Hematopoietic multipotent progenitor cell treated with erythropoietin and hydrocortisone succinate and interleukin-3 and kit ligand, for 6 days (in vitro differentiated cells): ENCODE measurements at regions not wholly inside any gene's neighbourhood (a gene's known extent, or its start where the extent isn't known, plus 50 kb on each side); places are given as distances from the start of the nearest gene placed in this dataset.
"Not testable (repeated sequence)": the region's sequence is repeated elsewhere in the genome, so short reads cannot be mapped to it uniquely, and the experiment has no call there.

Source experiments
- DNase-seq: peaks from one replicate; pipeline ENCODE4 v3.0.0-alpha.2; 2015

DNA sequence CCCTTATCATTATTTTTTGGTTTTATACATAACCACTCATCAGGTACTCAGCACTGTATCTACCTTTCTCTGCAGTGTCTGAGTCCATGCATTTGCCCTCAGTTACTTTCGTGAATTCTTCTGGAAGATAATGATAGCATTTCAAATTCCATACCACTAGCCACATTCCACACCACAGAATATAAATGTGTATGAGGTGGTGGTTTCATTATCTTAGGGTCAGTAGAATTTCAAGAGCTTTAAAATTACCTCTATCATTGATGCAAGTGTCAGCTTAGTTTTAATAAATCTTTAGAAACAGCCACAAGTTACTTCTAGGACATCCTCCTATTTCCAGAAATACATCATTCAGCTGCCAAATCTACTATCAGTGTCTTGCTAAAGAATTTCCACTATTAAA lies 1578.3 kb downstream of the OLFM4 start:
- DNase-seq: no peak

DNA sequence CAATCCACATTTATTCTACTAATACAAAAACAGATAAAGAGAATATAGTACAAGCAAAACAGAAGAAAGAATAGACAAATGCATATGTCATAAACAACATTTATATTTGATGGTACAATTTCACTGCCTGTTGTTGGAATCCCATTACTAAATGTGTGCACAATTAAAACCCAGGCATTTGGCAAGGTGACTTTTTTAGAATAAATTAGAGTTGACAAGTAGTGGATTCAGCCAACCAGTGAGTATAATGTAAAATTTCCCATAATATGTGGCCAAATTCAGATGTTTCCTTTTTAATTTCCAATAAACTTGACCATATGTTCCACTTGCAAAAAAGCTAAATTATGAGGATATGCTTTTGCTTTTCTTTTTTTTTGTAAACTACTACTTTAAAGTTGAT lies 1578.8 kb downstream of the OLFM4 start:
- no peak for DNase-seq

DNA sequence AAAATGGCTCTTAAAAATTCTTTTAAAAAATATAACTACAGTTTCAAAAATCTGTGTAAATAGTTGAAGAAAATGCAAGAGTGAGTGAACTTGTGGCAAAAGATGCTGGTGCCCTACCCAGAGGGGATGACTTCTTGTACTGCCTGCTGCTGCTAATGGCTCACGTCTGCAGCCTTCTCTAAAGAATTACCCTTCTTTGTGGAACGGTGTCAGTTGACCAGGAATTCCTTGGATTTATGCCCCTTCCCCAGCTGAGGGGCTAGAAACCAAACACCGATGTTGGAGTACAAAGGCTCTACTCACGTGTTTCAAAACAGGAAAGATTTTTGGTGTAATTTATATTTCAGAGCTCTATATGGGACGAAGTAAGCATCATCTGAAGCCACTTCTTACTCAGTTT lies 1582.8 kb downstream of the OLFM4 start:
- no peak for DNase-seq

DNA sequence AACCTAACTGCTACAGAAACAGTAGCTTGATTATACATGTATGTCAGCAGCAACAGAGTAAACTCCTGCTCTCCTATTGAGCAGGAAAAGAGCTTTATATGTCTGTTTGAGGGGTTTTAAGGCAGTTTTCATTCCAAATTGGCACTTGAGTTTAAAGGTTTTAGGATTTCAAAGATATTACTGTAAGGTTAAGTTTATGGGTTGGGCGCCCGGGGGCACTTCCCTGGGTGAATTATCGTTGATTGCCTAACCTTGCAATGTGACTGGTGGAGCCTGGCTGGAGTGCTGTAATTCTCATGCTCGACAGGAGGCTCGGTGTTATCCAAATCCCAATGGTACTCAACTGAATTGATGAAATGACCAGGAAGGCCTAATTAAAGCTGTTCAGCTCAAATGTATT lies 1586.1 kb downstream of the OLFM4 start:
- DNase-seq: no peak

DNA sequence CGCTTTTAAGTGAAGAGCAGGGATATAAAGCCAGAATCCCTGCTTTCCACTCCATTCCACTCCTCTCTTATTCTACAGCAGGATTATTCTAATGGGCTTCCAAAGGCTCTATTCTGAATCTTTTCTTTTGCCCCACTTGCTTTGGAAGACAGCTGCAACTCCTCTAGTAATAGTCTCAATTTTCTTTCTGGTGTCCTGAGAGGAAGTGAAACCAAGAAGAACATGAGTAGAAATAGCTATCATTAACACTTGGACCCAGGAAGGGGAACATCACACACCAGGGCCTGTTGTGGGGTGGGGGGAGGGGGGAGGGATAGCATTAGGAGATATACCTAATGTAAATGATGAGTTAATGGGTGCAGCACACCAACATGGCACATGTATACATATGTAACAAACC lies 1597.9 kb downstream of the OLFM4 start:
- DNase-seq: not testable (repeated sequence)

DNA sequence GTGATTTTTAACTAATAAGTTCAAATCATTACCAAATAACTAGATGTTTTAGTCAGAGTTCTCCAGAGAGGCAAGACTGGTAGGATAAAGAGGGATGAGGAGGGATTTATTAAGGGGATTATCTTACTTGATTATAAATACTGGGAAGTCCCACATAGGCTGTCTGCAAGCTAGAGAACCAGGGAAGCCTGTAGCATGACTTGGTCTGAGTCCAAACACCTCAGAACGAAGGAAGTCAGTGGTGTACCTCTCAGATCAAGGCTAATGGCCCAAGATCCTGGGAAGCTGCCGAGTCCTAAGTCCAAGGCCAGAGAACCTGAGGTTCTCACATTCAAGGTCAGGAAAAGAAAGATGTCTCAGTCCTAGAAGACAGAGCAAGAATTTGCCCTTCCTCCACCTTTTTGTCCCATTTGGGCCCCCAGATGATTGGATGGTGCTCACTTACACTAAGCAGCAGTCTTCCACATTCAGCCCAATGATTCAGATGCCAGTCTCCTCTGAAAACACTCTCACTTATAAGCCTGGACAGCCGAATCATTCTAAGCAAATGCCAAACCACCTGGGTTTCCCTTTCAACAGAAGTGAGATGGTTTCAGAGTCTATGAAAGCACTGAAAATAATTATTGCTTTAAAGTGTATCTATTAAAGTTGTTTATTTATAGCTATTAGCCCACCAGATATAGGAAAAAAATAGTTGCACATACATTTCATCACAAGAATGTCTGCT lies 1599.2 kb downstream of the OLFM4 start:
- no peak for DNase-seq

DNA sequence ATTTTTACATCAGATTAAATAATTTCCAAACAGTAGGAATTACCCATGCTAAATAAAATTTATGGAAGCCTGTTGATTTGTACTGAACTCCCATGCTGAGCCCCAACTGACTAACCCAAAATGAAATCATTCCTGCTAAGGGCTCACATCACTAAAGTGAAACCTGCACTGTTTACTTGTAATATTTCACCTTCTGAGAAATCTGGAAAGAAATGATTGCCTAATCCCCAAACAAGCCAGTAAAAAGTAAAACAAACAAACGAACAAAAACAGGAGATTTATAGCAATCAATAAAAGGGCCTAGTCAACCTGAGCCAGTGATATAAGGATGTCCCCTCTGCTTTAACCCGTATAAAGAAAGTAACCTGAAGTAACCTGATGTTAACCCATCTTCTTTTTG lies 1599.8 kb downstream of the OLFM4 start:
- DNase-seq: no peak

DNA sequence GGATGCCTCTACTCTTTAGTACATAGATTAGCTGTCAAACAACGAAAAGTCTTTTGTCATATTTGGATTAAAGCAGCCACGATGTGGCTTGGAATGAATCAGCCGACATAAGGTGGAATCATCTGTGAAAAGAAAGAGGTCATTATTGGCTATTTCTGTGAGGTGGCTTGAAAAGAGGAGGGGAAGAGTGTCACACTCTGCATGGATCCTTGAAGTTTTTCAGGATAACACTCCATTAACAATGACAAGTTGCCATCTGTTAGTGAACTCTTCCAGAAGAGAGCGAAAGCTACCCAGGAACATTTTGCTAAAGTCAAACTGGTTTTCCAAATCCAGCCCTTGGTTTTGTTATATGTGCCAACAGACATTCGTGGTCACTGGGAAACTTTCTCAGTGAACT lies 1604.8 kb downstream of the OLFM4 start:
- no peak for DNase-seq

DNA sequence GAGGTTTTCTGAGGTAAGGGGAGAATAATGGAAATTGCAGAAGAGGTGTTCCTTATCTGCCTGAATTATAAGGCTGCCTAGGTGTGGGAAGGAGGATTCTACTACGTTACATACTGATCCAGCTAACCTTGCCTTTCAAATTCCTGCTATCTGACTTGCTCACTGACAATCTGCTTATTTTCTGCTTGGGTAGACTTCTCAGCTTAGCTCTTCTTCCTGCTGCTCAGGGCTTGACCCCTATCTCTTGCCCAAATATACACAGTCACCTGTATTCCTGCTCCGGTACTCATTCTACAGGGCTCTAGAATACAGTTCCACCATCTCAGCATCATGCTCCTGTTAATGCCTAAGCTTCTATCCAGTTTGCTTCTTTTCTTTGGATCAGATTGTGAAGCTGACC lies 1607.6 kb downstream of the OLFM4 start:
- no peak for DNase-seq

DNA sequence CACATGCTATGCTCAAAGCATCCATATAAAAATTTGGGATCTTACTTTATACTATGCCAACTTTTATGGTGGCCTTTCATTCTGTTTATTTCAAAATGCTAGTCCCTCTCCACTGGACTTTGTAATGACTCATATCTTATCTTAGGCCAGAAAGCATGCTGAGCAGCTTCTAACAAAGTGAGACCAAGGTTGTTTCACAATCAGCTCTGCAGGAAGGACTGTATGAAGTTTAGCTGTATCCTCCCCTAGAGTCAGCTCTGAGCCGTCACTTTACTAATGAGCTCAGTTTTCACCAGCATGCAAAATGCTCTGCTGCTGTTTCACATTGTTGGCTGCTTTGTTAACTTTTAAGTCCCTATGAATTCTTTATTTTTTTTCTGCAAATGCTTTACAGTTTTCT lies 1608.8 kb downstream of the OLFM4 start:
- DNase-seq: no peak

DNA sequence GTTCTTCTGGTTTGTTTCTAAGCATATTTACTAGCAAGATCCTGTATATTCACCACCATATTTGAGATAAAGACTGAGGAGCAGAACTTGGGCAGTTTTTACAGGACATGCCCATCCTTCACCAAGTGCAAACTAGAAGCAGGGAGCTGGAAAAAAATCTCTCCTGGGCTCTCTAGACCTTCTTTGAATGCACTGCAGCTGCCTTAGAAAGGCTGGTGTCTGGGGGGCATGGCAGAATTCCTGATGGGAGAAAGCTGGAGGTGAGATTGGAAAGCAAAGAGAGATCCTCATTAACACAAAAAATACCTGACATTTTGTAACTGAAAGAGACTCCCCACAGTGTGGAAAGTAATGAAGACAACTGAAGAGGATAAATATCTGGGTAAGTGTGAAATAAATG lies 1612.1 kb downstream of the OLFM4 start:
- DNase-seq: no peak

DNA sequence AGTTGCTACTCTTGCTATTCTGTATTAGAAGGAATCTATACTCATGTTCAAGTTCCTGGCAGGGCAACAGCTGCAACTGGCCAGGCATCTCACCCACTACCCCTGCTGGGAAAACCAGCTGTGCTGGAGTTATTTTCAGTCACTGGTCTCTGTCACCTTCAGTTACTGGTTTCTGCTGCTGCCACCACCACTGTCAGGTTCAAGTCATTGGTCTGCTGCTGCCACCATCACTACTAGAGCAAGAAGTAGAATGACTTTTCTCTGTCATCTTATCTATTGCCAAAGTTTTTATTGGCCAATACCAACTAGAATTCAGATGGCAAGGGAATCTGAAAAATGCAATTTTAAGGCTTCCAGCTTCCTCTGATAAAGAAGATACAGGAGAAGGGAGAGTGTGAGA lies 1615.2 kb downstream of the OLFM4 start:
- DNase-seq: no peak

DNA sequence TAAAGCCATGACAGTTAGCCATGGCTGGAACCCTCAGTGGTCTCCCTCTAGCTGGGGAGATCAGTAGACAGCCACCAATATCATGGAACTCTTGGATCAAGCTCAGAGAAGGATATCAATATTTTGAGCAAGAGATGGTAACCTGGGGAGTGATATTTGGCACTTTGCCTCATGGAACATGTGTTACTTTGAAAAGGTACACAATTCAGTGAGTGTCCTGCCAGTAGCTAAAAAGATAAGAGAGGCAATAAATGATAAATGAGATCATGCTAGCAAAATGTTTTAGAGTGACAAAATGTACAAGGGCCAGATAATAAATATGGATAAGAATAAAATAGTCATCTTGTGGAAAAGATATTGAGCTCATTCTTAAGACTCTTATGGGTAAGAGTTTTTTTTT lies 1618.7 kb downstream of the OLFM4 start:
- no peak for DNase-seq

DNA sequence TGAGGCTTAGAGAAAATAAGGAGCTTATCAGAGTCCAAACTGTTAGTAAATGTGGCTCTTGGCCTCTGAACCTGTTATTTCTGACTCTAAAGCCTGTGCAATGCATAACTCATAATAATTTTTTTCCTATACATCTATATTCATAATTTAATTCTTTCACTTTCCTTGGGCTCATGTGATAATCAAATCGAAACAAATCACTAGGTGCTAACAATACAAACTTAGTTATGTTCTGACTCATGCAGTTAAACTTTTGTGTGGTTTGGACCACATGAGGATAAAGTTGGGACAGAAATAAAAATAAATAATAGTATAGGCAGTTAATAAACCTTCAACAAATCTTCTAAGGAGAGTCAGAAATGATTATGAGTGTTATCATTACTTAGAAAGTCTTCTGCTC lies 1629.0 kb downstream of the OLFM4 start:
- no peak for DNase-seq

DNA sequence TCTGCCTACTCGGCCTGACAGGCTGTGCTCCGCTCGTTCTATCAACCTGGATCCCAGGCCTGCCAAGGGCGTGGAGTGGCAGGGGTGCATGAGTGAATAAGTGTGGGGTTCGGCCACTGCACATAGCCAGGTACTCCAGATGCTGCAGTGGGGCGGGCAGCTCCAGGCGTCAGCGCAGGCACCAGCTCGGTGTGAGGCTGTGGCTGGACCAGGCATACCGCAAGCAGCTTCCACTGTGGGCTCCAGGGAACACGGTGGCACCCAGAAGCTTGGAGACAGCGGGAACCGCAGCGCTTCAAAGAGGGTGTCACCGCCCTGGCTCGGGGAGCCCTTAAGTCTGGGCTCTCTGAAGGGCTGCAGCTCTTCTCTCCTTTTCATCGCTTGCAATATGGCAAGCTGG lies 1630.2 kb downstream of the OLFM4 start:
- no peak for DNase-seq

DNA sequence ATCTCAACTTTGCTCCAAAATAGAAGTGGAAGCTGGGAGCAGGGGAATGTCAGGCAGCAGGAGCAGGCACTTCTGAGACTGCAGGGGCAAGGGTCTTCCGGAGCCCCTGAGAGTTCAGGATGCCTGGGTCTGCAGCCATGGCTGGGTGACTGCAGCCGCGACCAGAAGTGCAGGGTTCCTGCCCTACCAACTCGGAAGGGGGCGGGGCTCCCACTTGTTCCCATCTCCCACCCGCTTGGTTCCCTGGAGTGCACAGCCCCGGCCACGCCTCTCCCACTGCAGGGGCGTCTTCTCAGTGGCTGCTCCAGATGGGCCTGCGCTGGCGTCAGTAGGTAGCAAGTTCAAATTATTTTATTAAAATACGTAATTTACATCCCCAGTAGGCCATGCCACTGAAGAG lies 1631.7 kb downstream of the OLFM4 start:
- no peak for DNase-seq

DNA sequence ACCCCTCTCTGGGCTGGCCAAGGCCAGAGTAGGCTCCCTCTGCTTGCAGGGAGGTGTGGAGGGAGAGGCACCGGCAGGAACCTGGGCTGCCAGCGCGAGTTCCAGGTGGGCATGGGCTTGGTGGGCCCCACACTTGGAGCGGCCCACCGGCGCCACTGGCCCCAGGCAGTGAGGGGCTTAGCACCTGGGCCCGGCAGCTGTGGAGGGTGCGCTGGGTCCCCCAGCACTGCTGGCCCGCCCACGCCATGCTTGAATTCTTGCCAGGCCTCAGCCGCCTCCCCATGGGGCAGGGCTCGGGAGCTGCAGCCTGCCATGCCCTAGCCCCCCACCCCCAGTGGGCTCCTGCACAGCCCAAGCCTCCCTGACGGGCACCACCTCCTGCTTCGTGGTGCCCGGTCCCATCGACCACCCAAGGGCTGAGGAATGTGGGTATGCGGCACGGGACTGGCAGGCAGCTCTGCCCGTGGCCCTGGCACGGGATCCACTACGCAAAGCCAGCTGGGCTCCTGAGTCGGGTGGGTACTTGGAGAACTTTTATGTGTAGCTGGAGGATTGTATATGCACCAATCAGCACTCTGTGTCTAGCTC lies 1648.0 kb downstream of the OLFM4 start:
- DNase-seq: no peak

DNA sequence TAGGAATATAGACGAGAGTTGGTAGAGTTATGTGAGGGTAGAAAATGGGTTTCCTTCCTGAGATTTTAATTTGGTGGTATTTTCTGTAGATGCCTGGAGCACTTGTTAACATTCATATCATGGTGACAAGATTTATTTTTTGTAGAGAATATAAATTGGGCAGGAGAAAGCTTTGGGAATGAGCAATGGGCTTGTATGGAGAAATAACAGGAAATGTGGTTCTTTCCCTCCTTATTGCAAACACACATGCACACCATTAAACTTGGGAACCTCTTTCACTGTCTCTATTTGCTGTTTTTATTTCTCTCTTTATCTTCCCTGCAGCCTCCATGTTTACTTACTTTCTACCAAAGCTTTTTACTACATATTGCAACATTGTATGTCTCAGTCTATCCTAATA lies 1653.6 kb downstream of the OLFM4 start:
- DNase-seq: no peak

DNA sequence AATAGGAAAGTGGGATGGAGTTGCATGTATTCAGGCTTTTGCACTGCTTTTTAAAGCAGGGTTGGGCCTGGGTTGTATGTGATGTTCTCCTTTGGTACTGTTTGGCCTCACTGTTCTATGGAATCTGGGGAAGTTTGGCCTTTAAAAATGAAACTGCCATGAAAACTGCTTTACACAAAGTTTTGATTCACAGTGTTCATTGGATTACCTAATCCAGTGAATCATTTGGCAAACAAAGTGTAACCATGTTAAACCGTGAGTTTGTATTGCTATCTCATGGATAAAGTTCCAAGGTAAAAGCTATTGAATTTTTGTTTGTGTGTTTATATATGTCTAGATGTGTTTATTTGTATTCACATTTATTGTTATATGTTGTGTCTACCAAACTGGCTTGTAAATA lies 1658.6 kb downstream of the OLFM4 start:
- DNase-seq: no peak

DNA sequence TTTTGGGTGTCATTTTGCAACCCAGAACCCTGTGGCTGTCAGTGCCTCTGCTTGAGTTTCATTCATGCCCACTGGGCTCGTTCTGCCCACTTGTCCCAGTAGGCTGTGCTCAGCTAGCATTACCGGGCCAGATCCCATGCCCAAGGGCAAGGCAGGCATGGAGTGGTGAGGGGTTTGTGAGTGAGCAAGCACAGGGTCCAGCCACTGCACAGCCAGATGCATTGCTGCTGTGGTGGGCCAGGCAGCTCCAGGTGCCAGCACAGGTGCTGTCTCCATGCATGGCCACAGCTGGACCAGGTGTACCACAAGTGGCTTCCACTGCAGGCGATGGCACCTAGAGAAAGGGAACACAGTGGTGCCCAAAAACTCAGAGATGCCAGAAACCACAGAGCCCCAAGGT lies 1671.2 kb downstream of the OLFM4 start:
- no peak for DNase-seq

DNA sequence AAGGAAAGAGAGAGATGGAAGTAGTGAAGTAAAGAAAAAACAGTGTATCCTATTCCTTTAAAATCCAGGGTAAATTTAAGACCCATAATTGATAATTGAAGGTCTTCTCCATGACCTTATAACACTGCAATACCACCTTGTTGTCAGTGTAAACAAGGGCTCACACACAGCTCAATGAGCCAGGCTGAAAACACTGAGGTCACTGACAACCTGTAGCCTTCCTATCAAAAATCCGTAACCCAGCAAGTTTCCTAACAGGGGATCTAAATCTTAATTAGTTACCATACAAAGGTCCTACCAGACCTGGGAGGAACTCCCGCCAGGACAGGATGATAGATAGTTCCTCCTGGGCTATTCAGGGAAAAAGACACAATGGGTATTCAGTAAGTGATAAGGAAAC lies 1677.1 kb downstream of the OLFM4 start:
- DNase-seq: no peak

DNA sequence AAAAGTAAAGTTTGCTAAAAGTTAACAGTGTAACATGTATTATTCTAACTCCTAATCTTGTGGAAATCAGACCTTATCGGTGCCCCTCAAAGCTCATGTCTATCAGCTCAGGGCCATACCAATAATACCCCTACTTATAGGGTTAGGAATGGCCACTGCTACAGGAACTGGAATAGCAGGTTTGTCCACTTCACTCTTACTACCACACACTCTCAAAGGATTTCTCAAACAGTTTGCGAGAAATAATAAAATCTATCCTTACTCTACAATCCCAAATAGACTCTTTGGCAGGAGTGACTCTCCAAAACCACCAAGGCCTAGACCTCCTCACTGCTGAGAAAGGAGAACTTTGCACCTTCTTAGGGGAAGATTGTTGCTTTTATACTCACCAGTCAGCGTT lies 1677.7 kb downstream of the OLFM4 start:
- DNase-seq: no peak

DNA sequence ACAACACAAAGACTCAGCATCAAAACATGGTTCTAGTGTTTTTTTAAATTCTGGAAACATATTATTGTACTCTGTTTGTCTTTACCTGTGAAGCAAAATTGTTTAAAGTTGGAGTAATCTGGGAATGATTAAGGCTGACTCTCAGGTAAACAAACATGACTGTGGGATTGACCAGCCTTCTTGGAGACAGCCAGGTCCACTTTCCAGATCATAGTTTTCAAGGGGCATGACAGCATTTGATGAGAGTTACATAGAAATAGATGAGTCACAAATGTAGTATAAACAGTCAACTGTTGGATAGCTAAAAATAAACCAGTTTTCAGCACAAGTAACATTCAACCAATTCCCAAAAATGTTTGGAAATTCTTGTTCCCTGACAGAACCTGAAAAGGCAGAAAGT lies 1680.9 kb downstream of the OLFM4 start:
- no peak for DNase-seq

DNA sequence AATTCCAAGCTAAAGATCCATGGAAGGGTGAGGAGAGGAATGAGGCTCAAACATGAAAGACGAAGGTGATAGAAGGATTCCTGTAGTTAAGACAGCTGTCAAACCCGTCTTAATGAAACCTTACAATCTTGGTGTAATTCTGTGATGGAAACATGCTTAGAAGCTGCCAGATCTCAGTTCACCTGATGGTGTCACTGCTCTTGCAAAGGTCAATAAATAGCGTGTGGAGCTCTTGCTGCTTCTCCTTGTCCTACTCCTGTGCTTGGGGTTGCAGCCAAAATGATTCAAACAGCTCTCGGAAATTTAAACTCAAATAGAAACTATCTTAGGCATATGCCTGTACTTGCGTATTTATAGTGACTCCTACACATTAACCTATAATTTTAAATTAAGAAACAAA lies 1705.0 kb downstream of the OLFM4 start:
- DNase-seq: no peak

DNA sequence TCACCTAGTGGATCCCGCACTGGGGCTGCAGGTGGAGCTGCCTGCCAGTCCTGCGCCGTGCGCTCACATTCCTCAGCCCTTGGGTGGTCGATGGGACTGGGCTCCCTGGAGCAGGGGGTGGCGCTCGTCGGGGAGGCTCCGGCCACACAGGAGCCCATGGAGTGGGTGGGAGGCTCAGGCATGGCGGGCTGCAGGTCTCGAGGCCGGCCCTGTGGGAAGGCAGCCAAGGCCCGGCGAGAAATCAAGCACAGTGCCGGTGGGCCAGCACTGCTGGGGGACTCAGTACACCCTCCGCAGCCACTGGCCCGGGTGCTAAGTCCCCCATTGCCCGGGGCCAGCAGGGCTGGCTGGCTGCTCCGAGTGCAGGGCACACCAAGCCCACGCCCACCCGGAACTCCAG lies 1708.6 kb downstream of the OLFM4 start:
- not testable (repeated sequence) for DNase-seq
